SHP77 treated with DMSO at 0.1 percent for 48 hours (cell line): ENCODE measurements at regions not wholly inside any gene's neighbourhood (a gene's known extent, or its start where the extent isn't known, plus 50 kb on each side); places are given as distances from the start of the nearest gene placed in this dataset.
"Not testable (repeated sequence)": the region's sequence is repeated elsewhere in the genome, so short reads cannot be mapped to it uniquely, and the experiment has no call there.

ENCODE experiments used
- DNase-seq: peaks from one replicate; lab custom pipeline; 2025; lab: John Stamatoyannopoulos, UW

GRCh38 chr3:87710511-87710910, 348.3 kb downstream of the CGGBP1 start:
- no peak for DNase-seq

- no peak for DNase-seq
Measured at GRCh38 chr3:87710028-87710427, 348.8 kb downstream of the CGGBP1 start.

- no peak for DNase-seq
Measured at GRCh38 chr3:87706176-87706575, 352.6 kb downstream of the CGGBP1 start.

- no peak for DNase-seq
Measured at GRCh38 chr3:87702600-87702999, 356.2 kb downstream of the CGGBP1 start.

- DNase-seq = peak; percentile 78
Measured at GRCh38 chr3:87696124-87697013, 362.4 kb downstream of the CGGBP1 start.

GRCh38 chr3:87694678-87695077, 364.1 kb downstream of the CGGBP1 start:
- peak; percentile 74 for DNase-seq

- no peak for DNase-seq
Measured at GRCh38 chr3:87691109-87691508, 367.7 kb downstream of the CGGBP1 start.

- DNase-seq = not testable (repeated sequence)
Measured at GRCh38 chr3:87678984-87679660, 379.7 kb downstream of the CGGBP1 start.

GRCh38 chr3:87674397-87675161, 384.2 kb downstream of the CGGBP1 start:
- no peak for DNase-seq

GRCh38 chr3:87673132-87673531, 385.7 kb downstream of the CGGBP1 start:
- no peak for DNase-seq

- no peak for DNase-seq
Measured at GRCh38 chr3:87654184-87654583, 377.8 kb upstream of the POU1F1 start.

GRCh38 chr3:87653138-87653537, 376.8 kb upstream of the POU1F1 start:
- DNase-seq = not testable (repeated sequence)

GRCh38 chr3:87634426-87634825, 358.0 kb upstream of the POU1F1 start:
- DNase-seq = no peak

- DNase-seq = no peak
Measured at GRCh38 chr3:87627316-87627715, 350.9 kb upstream of the POU1F1 start.

- no peak for DNase-seq
Measured at GRCh38 chr3:87626546-87626945, 350.2 kb upstream of the POU1F1 start.

GRCh38 chr3:87625876-87626275, 349.5 kb upstream of the POU1F1 start:
- DNase-seq = no peak

- no peak for DNase-seq
Measured at GRCh38 chr3:87624860-87625259, 348.5 kb upstream of the POU1F1 start.

- no peak for DNase-seq
Measured at GRCh38 chr3:87621667-87622066, 345.3 kb upstream of the POU1F1 start.

GRCh38 chr3:87615506-87615905, 339.1 kb upstream of the POU1F1 start:
- no peak for DNase-seq

- no peak for DNase-seq
Measured at GRCh38 chr3:87614998-87615397, 338.6 kb upstream of the POU1F1 start.

GRCh38 chr3:87607234-87607633, 330.9 kb upstream of the POU1F1 start:
- DNase-seq = no peak

- no peak for DNase-seq
Measured at GRCh38 chr3:87595798-87596197, 319.4 kb upstream of the POU1F1 start.

- DNase-seq = no peak
Measured at GRCh38 chr3:87581240-87581639, 304.9 kb upstream of the POU1F1 start.
